Stimulated activated CD8-positive, alpha-beta memory T cell treated with anti-CD3 and anti-CD28 coated beads, Interleukin-4, amount 100 ng/mL, for 48 hours (primary cell): ENCODE measurements at regions not wholly inside any gene's neighbourhood (a gene's known extent, or its start where the extent isn't known, plus 50 kb on each side); places are given as distances from the start of the nearest gene placed in this dataset.

Experiments
- DNase-seq: peaks from one replicate; pipeline ENCODE4 v3.0.0-alpha.2; 2020

- no peak for DNase-seq
These were observed 277.4 kb upstream of the SESN3 start for GRCh38 chr11:95508219-95508890.

- DNase-seq = peak; percentile 26
These were observed 276.8 kb upstream of the SESN3 start for GRCh38 chr11:95507794-95508193.

- no peak for DNase-seq
These were observed 275.8 kb upstream of the SESN3 start for GRCh38 chr11:95506777-95507176.

- DNase-seq = no peak
These were observed 275.0 kb upstream of the SESN3 start for GRCh38 chr11:95505927-95506426.

- DNase-seq = no peak
These were observed 272.0 kb upstream of the SESN3 start for GRCh38 chr11:95503047-95503446.

GRCh38 chr11:95502522-95502921 lies 271.5 kb upstream of the SESN3 start:
- no peak for DNase-seq

- DNase-seq = no peak
These were observed 270.8 kb upstream of the SESN3 start for GRCh38 chr11:95501761-95502266.

GRCh38 chr11:95500466-95500865 lies 269.5 kb upstream of the SESN3 start:
- no peak for DNase-seq

- no peak for DNase-seq
These were observed 268.6 kb upstream of the SESN3 start for GRCh38 chr11:95499516-95500135.

GRCh38 chr11:95498722-95499425 lies 267.9 kb upstream of the SESN3 start:
- DNase-seq = no peak

- DNase-seq = no peak
These were observed 265.9 kb upstream of the SESN3 start for GRCh38 chr11:95496901-95497300.

- DNase-seq = no peak
These were observed 264.7 kb upstream of the SESN3 start for GRCh38 chr11:95495706-95496105.

- DNase-seq = no peak
These were observed 263.9 kb upstream of the SESN3 start for GRCh38 chr11:95494856-95495255.

- no peak for DNase-seq
These were observed 263.2 kb upstream of the SESN3 start for GRCh38 chr11:95494167-95494566.

- DNase-seq = no peak
These were observed 259.6 kb upstream of the SESN3 start for GRCh38 chr11:95490625-95491024.

- no peak for DNase-seq
These were observed 256.9 kb upstream of the SESN3 start for GRCh38 chr11:95487938-95488337.

- peak; percentile 39 for DNase-seq
These were observed 256.4 kb upstream of the SESN3 start for GRCh38 chr11:95487391-95487790.

GRCh38 chr11:95486979-95487378 lies 256.0 kb upstream of the SESN3 start:
- DNase-seq = no peak

- DNase-seq = no peak
These were observed 255.5 kb upstream of the SESN3 start for GRCh38 chr11:95486466-95486865.

GRCh38 chr11:95485115-95485900 lies 254.3 kb upstream of the SESN3 start:
- DNase-seq = no peak

GRCh38 chr11:95483339-95483738 lies 252.3 kb upstream of the SESN3 start:
- no peak for DNase-seq

- no peak for DNase-seq
These were observed 247.0 kb upstream of the SESN3 start for GRCh38 chr11:95478003-95478402.

GRCh38 chr11:95469258-95469657 lies 238.3 kb upstream of the SESN3 start:
- DNase-seq = no peak
